Muscle of back (tissue), 3 donors: ENCODE measurements at regions not wholly inside any gene's neighbourhood (a gene's known extent, or its start where the extent isn't known, plus 50 kb on each side); places are given as distances from the start of the nearest gene placed in this dataset.

ENCODE experiments used
- DNase-seq, 3 donors: peaks; one replicate each; pipeline versions ENCODE4 v3.0.0 to v3.0.0-alpha.2; 2013

GRCh38 chr6:20313051-20313450 is 88.6 kb upstream of the E2F3 start:
- no peak for DNase-seq

- DNase-seq = no peak
Measured at GRCh38 chr6:20313960-20314530, 87.6 kb upstream of the E2F3 start.

DNA sequence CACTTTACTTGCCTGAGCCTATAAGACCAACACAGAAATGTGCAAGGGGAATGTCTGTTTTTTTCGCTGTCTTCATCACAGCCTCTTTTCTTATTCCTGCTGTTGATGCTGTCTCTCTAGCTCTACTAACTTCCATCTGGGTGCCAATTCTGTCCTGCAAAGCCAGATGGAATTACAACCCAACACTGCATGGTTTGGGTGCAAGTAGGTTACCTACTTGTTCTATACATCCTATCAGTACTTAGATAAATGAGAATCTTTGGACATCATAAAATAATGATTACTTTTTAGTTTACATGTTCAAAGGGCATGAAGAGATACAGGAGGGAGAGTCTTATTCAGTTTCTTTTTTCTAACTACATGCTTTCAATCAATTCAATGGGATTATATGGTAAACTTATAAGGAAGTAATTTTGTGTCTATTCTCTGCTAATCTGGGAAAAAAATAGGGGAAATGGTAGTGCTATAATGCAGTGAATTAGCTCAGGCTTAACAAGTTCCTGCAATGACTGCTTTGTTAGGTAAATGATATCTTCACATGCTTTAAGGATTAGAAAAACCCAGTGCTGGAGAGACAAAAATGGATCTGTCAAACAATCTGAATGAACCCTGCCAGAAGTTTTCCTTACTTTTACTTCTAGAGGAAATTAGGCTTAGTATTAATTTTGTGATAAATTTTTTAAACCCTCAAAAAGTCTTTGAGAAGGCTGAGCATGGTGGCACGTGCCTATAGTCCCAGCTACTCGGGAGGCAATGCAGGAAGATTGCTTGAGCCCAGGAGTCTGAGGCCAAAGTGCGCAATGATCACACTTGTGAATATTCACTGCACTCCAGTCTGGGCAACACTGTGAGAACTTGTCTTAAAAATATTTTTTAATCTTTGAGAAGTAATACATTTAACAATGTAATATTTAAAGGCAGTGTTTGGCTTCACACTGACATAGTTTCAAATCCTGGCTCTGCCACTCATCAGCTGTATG is 86.5 kb upstream of the E2F3 start:
- no peak for DNase-seq

DNA sequence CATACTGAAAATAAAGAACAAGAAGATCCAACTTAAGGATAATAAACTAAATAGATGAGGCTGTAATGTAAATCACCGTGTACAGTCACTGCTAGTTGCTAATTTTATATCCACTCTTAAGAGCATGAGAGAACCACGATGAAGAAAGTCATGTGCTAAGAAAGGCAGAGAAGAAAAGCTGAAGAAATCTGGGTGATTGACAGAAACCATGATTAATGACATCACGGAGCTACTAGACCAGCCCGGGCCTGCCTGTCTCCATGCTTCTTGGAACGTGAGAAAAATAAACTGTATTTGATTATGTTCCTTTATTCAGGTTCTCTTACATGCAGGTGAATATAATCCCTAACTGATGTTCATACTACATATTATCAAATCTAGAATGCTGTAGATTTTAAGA is 84.2 kb upstream of the E2F3 start:
- DNase-seq = no peak

GRCh38 chr6:20318851-20319387 is 82.8 kb upstream of the E2F3 start:
- DNase-seq = no peak

GRCh38 chr6:20319520-20320357 is 81.9 kb upstream of the E2F3 start:
- DNase-seq = peak in 2 of 3 donors; percentile 17 to 34

- no peak for DNase-seq
Measured at GRCh38 chr6:20325641-20326421, 75.8 kb upstream of the E2F3 start.

DNA sequence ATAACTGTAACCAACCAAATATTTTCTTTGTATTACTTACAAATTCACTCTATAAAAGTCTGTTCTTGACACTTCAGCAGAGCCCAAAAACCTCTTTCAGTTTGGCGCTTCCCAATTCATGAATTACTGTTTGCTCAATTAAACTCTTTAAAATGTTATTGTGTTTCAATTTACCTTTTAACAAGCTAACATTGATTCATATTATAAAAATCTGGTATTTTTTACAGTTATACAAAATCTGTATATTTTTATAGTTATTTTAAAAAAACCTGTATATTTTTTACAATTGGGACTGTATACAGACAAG is 75.3 kb upstream of the E2F3 start:
- no peak for DNase-seq

DNA sequence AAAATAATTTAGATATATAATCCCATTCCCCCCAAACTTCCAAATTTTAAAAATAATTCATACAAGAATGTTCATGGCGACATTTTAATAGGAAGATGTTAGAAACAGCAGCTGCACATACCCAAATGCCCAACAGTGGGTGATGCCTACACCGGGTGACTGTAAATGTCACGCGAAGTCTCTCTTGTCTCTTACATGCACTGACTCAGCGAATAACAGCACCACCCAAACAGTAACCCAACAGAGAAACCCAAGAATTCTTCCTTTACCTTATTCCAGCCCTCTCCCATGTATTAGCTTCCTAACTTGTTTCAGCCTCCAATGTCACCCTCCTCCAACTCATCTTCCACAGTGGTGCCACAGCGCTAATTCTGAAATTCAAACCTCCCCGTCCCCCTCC is 74.5 kb upstream of the E2F3 start:
- DNase-seq = no peak

- DNase-seq = no peak
Measured at GRCh38 chr6:20328266-20328923, 73.3 kb upstream of the E2F3 start.

DNA sequence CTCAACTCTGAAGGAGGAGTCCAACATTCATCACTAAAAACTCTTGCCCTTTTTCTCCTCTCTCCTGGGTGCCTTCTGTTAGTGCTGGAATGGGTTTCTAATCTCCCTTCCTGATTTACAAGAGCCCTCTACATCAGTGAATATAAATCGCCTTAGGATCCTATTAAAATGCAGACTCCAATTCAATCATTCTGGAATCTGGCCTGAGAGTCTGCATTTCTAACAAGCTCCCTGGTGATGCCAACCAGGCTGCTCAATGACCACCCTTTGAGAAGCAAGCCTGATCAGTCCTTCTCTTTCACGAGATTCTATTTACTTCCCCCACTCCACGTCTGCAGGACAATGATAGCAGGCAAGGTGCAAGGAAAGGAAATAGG is 72.8 kb upstream of the E2F3 start:
- no peak for DNase-seq

DNA sequence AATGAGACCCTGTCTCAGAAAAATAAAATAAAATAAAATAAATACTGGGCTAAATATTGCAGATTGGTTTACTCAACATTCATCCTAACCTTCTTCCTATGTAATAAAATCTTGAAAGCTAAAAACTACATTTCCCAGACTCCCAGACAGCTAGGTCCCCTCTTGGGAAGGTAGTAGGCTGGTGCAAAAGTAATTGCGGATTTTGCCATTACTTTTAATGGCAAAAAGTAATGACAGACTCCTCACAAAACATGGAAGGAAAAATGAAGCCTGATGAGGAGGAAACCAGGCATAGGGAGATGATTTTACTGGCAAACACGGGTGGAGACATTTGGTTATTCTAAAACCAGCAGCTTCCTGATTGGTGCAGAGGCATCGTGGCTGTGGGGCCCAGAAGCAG is 70.6 kb upstream of the E2F3 start:
- DNase-seq = no peak

GRCh38 chr6:20331625-20332024 is 70.1 kb upstream of the E2F3 start:
- DNase-seq = no peak

GRCh38 chr6:20332441-20333006 is 69.2 kb upstream of the E2F3 start:
- DNase-seq = no peak

DNA sequence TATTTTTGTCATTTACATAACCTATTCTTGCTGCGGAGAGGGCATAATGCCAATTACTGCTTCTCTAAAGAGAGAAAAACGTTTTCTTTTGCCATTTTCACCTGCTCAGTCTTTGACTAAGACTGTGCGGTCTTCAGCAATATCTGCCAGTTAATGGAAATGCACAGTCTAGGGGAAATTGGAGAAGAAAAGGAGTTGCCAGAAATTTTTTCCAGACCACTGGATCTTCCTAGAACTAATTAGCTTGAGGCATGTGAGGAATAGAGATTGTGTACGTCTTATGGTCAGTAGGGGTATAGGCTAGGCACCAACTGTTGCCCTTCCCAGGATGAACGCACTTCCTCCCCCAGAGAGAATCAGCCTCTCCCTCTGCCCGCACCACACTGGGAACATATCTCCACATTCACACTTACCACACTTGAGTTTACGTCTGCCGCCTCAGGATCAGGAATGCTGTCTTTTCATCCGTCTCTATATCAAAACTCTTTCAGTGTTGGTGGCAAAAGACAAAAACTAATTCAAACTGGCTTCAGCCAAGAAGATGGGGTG is 67.9 kb upstream of the E2F3 start:
- no peak for DNase-seq

DNA sequence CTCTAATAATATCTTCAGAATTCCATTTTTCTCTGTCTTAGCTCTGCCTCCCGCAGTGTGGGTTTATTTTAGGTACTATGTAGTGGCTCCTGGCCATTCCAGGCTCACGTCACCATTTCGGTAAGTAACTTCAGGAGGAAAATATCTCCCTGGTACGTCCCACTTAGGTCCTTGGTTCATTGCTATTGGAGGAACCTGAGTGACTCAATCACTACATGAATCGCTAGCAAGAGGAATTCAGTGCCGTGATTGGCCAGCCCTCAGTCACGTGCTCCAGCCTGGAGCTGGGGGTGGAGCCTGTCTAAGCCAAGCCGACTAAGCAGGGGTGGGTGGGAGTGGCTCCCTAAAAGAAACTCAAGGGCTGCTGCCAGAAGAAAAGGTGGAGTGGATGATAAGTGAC is 67.3 kb upstream of the E2F3 start:
- no peak for DNase-seq

- DNase-seq = no peak
Measured at GRCh38 chr6:20334962-20335361, 66.7 kb upstream of the E2F3 start.

DNA sequence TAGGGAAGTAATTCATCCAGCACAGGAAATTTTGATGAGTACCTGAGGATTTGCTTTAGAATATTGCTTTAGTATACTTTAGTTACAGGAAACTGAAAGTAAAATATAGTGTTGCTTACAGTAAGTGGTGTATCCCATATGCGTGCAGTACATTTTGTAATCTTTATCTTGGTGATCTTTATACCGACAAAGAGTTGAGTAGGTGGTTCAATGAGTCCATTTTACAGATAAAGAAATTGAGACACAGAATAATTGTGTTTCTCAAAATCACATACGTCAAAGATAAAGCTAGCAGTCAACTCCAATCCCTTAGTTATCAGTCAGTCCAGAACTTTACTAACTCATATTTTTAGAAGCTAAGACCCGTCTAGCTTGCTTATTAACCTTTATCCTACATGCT is 65.8 kb upstream of the E2F3 start:
- DNase-seq = no peak

DNA sequence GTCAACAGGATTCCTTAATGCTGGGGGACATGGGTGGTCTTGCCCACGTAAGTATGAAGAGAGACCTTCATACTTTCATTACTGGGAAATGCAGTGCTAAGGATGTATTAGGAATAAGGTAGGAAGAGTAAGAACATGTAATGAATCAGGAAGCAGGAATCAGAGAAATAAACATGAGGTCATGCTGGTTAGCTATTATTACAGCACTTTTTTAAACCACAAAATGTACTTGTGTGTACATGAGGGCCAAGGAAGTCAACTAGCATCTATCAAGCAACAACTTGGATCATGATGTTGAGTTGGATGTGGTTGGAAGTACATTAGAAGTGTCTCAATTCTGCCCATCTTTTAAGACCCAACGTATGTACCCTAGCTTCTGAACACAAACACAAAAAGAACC is 63.5 kb upstream of the E2F3 start:
- DNase-seq = no peak

DNA sequence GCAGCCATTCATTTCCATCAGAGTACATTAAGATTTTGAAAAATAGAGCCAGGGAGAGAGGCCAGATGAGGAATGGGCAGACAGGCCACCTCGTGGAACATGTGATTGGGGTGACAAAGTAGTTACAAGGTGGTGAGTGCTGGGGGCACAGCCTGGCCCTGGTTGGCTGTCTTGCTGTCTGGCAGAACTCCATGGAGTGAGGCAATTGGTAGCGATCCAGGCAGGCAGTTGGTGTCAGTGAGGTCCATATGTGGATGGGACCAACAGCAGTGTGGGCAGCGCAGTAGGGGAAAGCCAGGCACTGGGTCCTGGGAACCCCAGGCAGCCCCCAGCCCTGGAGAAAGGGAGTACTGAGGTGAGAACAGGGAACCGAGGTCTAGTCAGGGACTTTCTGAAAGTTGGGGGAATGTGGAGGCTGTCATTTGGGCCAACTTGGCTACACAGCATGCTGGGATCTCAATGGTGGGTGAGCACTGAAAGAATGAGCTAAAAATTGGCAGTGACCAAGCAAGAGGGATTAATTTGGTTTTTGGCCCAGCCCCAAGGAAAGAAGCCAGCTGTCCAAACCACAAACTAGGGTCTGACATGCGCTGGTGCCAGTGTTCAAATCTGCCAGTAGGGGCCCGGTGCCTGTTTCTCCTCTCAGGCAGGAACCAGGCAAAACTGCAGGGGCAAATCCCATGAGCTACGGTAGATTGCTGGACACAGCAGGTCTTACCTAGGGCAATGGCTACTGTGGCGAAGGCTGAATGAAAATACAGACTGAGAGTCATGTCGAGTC is 61.4 kb upstream of the E2F3 start:
- DNase-seq = no peak
